HS-5 (cell line): ENCODE measurements at regions not wholly inside any gene's neighbourhood (a gene's known extent, or its start where the extent isn't known, plus 50 kb on each side); places are given as distances from the start of the nearest gene placed in this dataset.
"Not testable (repeated sequence)": the region's sequence is repeated elsewhere in the genome, so short reads cannot be mapped to it uniquely, and the experiment has no call there.

Source experiments
- DNase-seq: peaks from one replicate; pipeline ENCODE4 v3.0.0-alpha.2; 2012; ENCODE audit warnings: low read depth

GRCh38 chr4:147246096-147246495 lies 234.8 kb upstream of the EDNRA start:
- DNase-seq, result no peak

DNA sequence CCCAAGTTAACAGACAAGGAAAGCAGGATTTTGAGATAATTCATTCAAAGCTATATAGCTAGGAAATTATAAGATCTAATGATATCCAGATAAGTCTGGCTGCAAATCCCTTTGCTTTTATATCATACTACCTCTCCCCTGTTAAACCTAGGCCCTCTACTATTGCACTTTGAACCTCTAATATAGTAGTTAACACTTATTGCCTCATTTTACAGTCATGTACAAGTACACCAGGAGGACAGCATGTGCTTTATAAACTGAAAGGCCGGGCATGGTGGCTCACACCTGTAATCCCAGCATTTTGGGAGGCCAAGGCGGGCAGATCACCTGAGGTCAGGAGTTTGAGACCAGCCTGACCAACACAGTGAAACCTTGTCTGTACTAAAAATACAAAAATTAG lies 234.4 kb upstream of the EDNRA start:
- not testable (repeated sequence) for DNase-seq

DNA sequence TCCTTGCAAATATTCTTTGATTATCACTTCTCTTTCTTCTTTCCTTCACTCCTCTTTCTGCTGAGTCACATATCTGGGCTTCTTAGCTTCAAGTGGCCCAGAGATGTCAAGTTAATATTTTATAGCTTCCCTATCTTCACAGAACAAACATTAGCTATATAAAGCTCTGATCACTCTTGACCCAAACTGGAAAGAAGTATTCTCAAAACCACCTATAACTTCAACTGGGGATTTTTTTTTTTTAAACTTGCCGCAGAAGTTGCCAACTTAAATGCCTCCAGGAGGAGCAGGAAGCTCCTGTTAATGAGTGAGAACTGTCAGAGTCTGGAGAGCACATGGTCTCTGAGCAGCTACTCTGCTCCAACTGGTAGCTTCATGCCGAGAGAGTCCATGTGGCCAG lies 233.3 kb upstream of the EDNRA start:
- DNase-seq, result no peak

- DNase-seq, result no peak
Measured at GRCh38 chr4:147250062-147250461, 230.8 kb upstream of the EDNRA start.

- not testable (repeated sequence) for DNase-seq
Measured at GRCh38 chr4:147255268-147255667, 225.6 kb upstream of the EDNRA start.

- not testable (repeated sequence) for DNase-seq
Measured at GRCh38 chr4:147259271-147259670, 221.6 kb upstream of the EDNRA start.

- no peak for DNase-seq
Measured at GRCh38 chr4:147284256-147284835, 196.6 kb upstream of the EDNRA start.

DNA sequence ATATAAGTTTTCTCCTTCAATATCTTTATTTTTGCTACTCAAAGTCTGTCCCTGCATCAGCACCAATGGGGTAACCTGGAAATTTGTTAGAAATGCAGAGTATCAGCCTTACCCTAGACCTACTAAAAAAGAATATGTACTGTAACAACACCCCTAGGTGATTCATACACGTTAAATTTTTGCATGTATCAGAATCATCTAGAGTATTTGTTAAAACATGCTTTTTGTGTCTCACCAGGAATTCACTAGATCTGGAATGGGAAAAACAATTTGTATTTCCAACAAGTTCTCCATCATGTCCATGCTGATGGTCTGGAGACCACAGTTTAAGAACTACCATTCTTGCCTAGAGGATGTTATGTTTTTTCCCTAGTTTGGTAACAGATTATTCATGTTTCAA lies 196.0 kb upstream of the EDNRA start:
- no peak for DNase-seq

DNA sequence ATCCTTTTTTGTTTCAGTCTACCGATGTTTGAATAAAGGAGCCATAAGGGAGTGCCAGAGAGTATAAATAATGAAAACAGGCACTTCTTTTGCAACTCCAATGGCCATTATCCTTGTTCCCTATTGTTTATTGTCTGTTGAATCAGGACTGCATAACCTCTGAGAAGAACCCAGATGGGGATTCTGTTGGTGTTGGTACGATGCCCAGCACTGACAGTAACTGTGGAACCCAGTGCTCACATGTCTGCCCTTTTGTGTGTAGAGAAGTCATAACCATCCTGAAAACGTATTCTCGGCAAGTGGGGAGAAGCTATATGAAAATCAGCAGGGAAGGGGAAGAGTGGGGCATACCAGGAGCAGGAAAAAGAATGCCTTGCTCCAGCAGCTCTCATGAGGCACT lies 195.1 kb upstream of the EDNRA start:
- no peak for DNase-seq

DNA sequence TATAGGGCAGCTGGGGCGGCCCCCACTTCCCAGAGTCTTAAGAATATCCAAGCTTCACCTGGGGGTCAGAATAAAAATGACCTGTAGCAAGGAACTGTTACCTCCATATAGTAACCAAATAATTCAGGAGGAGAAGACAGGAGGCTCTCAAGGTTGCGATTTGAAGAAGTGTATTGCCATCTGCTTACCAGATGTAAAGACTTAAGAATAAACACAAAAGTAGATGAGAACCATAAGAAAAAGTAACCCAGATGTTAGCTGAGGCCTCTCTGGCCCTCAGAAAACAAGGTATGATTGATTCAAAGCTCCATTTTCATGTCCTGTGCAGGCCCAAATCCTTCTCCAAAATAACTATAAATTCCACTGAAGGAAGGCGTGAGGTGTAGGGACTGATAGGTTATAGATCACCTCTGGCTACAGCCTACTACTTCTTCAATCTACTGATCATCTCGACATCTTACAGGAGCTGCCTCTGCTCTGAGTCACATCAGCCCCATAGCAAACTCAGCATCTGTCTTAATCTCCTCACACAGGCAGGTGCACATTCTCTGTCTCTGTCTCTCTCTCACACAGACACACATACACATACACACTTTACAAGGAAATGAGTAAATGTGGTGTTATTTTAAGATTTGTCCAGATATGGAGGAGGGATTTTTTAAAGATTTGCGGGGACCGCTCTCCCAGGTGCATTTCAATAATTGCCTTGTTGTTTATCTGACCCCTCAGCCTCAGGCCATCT lies 193.9 kb upstream of the EDNRA start:
- no peak for DNase-seq

- no peak for DNase-seq
Measured at GRCh38 chr4:147287588-147287890, 193.4 kb upstream of the EDNRA start.

- no peak for DNase-seq
Measured at GRCh38 chr4:147288512-147288911, 192.4 kb upstream of the EDNRA start.

DNA sequence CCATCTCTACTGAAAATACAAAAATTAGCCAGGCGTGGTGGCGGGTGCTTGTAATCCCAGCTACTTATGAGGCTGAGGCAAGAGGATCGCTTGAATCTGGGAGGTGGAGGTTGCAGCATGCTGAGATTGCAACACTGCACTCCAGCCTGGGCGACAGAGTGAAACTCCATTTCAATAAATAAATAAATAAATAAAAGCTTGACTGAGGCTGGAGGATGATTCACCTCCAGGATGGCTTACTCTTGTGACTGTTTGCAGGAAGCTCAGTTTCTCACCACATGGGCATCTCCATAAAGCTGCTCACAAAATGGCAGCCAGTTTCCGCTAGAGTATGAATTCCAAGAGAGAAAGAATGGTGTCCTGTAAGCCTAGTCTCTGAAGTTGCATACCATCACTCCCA lies 191.7 kb upstream of the EDNRA start:
- DNase-seq, result no peak

DNA sequence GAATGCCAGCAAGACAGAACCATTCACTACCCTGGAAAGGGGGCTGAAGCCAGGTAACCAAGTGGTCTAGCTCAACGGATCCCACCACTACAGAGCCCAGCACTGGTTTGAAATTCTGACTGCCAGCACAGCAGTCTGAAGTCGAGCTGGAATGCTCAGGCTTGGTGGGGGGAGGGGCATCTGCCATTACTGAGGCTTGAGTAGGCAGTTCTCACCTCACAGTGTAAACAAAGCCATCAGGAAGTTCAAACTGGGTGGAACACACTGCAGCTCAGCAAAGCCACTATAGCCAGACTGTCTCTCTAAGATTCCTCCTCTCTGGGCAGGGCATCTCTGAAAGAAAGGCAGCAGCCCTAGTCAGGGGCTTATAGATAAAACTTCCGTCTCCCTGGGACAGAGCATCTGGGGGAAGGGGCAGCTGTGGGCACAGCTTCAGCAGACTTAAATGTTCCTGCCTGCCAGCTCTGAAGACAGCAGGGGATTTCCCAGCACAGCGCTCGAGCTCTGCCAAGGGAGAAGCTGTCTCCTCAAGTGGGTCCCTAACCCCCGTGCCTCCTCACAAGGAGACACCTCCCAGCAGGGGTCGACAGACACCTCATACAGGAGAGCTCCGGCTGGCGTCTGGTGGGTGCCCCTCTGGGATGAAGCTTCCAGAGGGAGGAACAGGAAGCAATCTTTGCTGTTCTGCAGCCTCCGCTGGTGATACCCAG lies 188.1 kb upstream of the EDNRA start:
- DNase-seq, result not testable (repeated sequence)

GRCh38 chr4:147293314-147293677 lies 187.6 kb upstream of the EDNRA start:
- not testable (repeated sequence) for DNase-seq

DNA sequence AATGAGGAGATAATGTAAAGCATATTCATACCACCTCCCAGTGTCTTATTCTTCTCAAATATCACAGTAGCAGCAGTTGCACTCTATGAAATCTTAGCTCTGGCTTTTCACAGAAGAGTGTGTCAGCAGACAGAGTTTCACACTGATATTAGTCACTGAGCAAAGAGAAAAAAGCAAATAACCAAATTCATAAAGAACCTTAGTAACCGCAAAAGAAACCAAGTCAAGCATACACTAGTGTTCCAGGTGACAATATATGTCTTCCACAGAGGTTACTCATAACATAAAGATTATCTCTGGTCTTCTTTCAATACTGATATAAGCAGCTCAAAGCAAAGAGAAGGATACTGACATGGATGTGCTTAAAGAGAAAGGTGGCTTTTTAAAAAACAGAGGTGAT lies 181.7 kb upstream of the EDNRA start:
- no peak for DNase-seq

DNA sequence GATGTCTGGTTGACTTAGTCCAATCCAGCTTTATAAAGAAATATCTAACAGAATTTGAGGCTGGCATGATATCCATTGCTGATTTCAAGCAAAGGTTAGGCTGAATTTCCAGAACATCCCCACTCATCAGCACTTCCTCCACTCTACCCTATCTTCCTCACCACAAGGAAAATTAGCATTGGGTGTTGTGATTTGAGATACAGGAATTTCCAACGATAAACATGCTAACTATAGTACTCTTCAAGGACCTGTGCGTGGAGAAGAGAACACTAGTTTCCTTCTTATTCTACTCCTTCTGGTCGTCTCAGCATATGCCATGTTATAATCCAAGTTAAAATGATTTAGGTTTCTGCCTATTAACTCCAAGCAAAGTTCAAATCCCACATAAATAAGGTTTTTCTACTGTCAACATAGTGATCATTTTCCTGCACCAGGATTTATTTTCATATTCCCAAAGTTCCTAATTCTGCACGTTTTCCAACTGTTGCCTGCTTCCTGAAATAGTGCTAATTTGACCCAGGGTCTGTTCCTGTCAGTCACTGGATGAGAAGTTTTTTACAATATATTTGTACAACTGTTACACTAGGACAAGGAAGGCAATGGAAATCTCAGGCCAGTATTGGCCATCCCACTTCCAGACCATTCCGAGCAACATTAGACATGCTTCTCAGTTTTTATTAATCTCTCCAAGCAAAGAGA lies 177.6 kb upstream of the EDNRA start:
- no peak for DNase-seq

DNA sequence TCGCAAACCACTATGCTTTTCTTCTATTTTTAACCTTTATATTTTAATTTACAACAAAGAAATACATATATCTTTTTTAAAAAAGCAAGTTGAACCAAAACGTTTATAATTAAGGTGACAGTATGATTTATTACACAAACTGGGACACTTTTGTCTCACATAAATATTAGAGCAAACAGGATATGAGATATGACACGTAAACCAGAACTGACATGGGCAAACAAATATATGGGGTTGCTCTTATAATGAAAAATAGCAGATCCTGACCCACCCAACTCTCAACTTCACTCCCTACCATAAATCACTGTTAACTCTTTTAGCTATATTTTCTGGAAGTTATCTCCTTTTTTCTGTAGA lies 177.0 kb upstream of the EDNRA start:
- no peak for DNase-seq

DNA sequence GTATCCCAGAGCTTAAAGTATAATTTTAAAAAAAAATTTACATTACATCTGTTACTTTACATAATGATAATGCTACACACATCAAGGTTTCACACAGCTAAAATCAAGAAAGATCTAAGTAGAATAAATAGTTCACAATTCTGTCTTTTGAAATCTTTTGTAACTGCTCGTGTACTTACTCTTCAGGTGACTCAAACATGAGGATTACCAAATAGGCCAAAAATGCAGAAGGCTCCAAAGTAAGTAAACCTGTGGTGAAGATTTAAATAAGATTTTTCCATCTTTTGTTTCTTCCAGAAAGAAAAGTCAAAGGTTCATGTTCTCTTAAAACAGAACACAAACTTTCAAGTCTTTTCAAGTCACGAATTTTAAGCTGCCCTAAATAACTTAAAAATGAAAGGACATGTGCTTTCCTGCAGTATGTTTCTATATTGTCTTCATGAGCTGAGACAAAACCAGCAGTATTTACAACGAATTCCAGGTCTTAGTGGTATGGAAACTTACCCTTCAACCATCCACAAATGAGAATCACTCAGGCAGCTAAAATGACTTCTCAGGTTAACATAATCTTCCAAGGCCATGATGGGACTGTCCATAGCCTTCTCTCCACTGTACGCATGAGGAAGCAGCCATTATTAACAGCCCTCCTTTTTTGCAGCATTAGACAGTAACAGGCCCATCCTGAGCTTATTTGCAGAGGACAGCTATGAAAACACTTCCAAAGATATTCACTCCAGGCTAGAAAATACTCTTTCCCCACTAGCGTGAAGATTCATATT lies 172.8 kb upstream of the EDNRA start:
- DNase-seq, result no peak

DNA sequence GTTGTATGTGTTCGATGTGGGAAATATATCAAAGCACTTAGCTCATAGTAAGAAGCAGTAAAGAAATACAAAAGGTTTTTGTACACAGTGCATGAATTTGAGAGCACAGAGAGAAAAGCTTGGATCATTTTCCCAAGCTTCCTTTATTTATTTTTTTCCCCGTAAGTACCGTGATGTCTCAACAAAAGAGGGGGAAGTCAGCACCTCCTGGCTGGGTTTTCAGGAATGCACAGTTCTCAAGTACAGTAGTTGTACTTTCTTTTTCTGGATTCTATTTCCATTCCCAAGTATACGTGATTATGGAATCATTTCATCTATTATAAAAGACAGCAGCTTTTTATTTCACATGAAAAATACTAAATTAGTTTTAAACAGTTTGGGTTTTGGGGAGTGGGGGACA lies 171.5 kb upstream of the EDNRA start:
- no peak for DNase-seq

DNA sequence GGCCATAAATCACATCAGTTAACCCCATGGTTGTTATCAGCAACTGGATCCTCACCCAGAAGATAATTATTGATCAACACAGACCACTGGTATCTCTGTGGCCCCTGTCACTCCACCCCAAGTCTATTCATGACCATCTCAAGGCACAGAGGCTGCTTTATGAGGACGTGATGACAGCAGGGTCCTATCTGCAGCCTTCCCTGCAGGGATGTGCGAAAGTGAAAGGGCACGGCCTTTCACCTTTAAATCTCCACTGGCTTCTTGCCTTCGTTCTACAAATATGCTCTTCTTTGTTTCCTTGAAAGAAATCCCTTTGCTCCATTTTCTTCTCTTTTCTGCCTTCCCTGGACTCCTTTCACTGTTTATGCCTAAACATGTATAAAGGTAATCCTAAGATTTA lies 170.6 kb upstream of the EDNRA start:
- no peak for DNase-seq

DNA sequence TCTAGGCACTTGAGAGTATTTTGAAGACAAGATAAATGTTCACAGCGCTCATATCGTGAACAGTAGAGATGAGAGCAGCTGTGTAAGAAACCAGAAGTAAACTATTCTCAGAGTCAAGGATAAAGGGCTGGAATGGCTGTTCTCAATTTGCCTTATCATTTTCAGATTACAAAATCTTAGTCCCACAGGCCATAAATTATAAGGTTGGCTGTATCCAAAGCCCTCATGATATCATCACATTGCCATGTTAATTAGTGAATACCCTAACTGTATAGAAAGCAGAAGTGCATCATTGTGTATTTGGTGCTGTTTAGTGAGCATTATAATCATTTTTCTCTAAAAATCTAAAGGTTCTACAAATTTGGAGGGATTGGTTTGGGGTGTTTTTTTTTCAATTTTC lies 168.9 kb upstream of the EDNRA start:
- no peak for DNase-seq
